SK-N-SH (cell line): ENCODE measurements at regions not wholly inside any gene's neighbourhood (a gene's known extent, or its start where the extent isn't known, plus 50 kb on each side); places are given as distances from the start of the nearest gene placed in this dataset.
A peak's percentile ranks its signal among the peaks of the same experiment; 100 is the strongest.

ENCODE experiments used
- CTCF ChIA-PET: fragments of 300-600, 350-600 bp; formaldehyde crosslinking; extraction: SDS; loops from one replicate; lab custom pipeline; 2021; lab: Yijun Ruan, JAX
- POLR2A ChIA-PET: fragments of 350-600 bp; sonication (Branson Sonifier 250); formaldehyde crosslinking; extraction: SDS; loops from one replicate; lab custom pipeline; 2020; ENCODE audit warnings: antibody characterized with exemption, inconsistent platforms; lab: Yijun Ruan, JAX
- DNase-seq: peaks from one replicate; pipeline ENCODE4 v3.0.0; 2012
- H2AFZ ChIP-seq: fragments of 200-600 bp; sonication (generic); 2 replicates; pipeline ENCODE4 v1.8.1; 2016; ENCODE audit warnings: antibody characterized with exemption, mild to moderate bottlenecking, low read depth
- H3F3A ChIP-seq: fragments of 200-600 bp; sonication (generic); replicated peaks from 2 replicates; pipeline ENCODE3; 2016; ENCODE audit warnings: antibody characterized with exemption, mild to moderate bottlenecking; ENCODE audit not compliant: insufficient read depth
- H3K27ac ChIP-seq, 2 experiments: fragments of 200-500 bp in 1 of 2; fragments of 200-600 bp in 1 of 2; sonication (Bioruptor generic) in 1 of 2; sonication (generic), shearing (Covaris generic) in 1 of 2; 2 replicates each; pipeline versions ENCODE4 v1.5.1 to v1.6.1; 2014 to 2016; ENCODE audit warnings: low read depth in 2 of 2, inconsistent platforms in 1 of 2, low read length in 1 of 2, mild to moderate bottlenecking in 1 of 2, mixed read lengths in 1 of 2
- H3K27me3 ChIP-seq: fragments of 200-600 bp; sonication (generic), shearing (Covaris generic); 2 replicates; pipeline ENCODE4 v1.6.1; 2016; ENCODE audit warnings: mixed run types; ENCODE audit not compliant: insufficient read depth
- H3K36me3 ChIP-seq, 2 experiments: fragments of 200-500 bp in 1 of 2; fragments of 200-600 bp in 1 of 2; sonication (Bioruptor generic) in 1 of 2; sonication (generic) in 1 of 2; replicated peaks in 1 of 2; 2 replicates each; pipeline versions ENCODE3 to v1.5.1; 2014 to 2016; ENCODE audit warnings: low read length in 1 of 2, mild to moderate bottlenecking in 1 of 2; ENCODE audit not compliant: insufficient read depth in 2 of 2, control insufficient read depth in 1 of 2
- H3K4me1 ChIP-seq, 2 experiments: fragments of 200-500 bp in 1 of 2; fragments of 200-600 bp in 1 of 2; sonication (Bioruptor generic) in 1 of 2; sonication (generic), shearing (Covaris generic) in 1 of 2; 2 replicates each; pipeline versions ENCODE4 v1.5.1 to v1.6.1; 2014 to 2016; ENCODE audit warnings: low read depth in 1 of 2, low read length in 1 of 2, mixed run types in 1 of 2; ENCODE audit not compliant: insufficient read depth in 2 of 2, control insufficient read depth in 1 of 2
- H3K4me2 ChIP-seq: fragments of 200-600 bp; sonication (generic), shearing (Covaris generic); 2 replicates; pipeline ENCODE4 v1.6.1; 2017; ENCODE audit warnings: mixed run types
- H3K4me3 ChIP-seq, 2 experiments: fragments of 200-500 bp in 1 of 2; fragments of 200-600 bp in 1 of 2; sonication (Bioruptor generic) in 1 of 2; sonication (generic), shearing (Covaris generic) in 1 of 2; 2 replicates each; pipeline versions ENCODE4 v1.5.1 to v1.8.1; 2014 to 2016; ENCODE audit warnings: low read depth in 2 of 2, inconsistent platforms in 1 of 2, low read length in 1 of 2, mild to moderate bottlenecking in 1 of 2, mixed read lengths in 1 of 2, moderate library complexity in 1 of 2
- H3K79me2 ChIP-seq: fragments of 200-600 bp; sonication (generic); 2 replicates; pipeline ENCODE4 v1.8.1; 2017; ENCODE audit warnings: mild to moderate bottlenecking; ENCODE audit not compliant: insufficient read depth
- H3K9ac ChIP-seq: fragments of 200-600 bp; sonication (generic); 2 replicates; pipeline ENCODE4 v1.6.1; 2017; ENCODE audit warnings: mixed run types
- H3K9me2 ChIP-seq: fragments of 200-600 bp; sonication (generic); 2 replicates; pipeline ENCODE4 v1.6.1; 2017; ENCODE audit warnings: mixed run types
- H3K9me3 ChIP-seq: fragments of 200-600 bp; sonication (generic); 2 replicates; pipeline ENCODE4 v1.6.1; 2017; ENCODE audit warnings: mixed run types, mild to moderate bottlenecking, moderate library complexity
- H4K20me1 ChIP-seq: fragments of 200-600 bp; sonication (generic); 2 replicates; pipeline ENCODE4 v1.6.1; 2017; ENCODE audit warnings: mild to moderate bottlenecking, mixed run types; ENCODE audit not compliant: insufficient read depth
- EP300 ChIP-seq, 2 experiments: IDR thresholded peaks; 2 replicates each; pipeline versions ENCODE4 v1.4.0 to v1.6.1; 2012; ENCODE audit warnings: borderline replicate concordance in 1 of 2, low read depth in 1 of 2, low read length in 1 of 2
- GATA2 ChIP-seq: sonication (generic); formaldehyde crosslinking; IDR thresholded peaks from 2 replicates; pipeline ENCODE4 v1.5.0; 2020; ENCODE audit warnings: mild to moderate bottlenecking, missing genetic modification reagents
- JUND ChIP-seq: IDR thresholded peaks from 2 replicates; pipeline ENCODE4 v1.4.0; 2012
- MAX ChIP-seq: IDR thresholded peaks from 2 replicates; pipeline ENCODE4 v1.4.0; 2012; ENCODE audit warnings: low read depth
- MXI1 ChIP-seq: IDR thresholded peaks from 2 replicates; pipeline ENCODE4 v1.6.1; 2012; ENCODE audit warnings: mild to moderate bottlenecking, low read depth, low read length, improper control_type of control experiment
- PBX3 ChIP-seq: IDR thresholded peaks from 2 replicates; pipeline ENCODE4; 2012
- RAD21 ChIP-seq: IDR thresholded peaks from 2 replicates; pipeline ENCODE4 v1.6.1; 2012; ENCODE audit warnings: mild to moderate bottlenecking, low read length
- REST ChIP-seq: IDR thresholded peaks from 2 replicates; pipeline ENCODE4 v1.6.1; 2012; ENCODE audit warnings: mild to moderate bottlenecking, low read depth, low read length, moderate library complexity
- RFX5 ChIP-seq: IDR thresholded peaks from 2 replicates; pipeline ENCODE4 v1.6.1; 2012; ENCODE audit warnings: mild to moderate bottlenecking, improper control_type of control experiment, low read length
- WGBS: methylation state at CpG from one replicate; pipeline ENCODE4 v1.1.6; 2017; ENCODE audit warnings: low lambda C conversion rate; 5-methylcytosine and 5-hydroxymethylcytosine counted together
- TF ChIP-seq, protein P1 (sequence below): fragments of 200-600 bp; sonication (generic); IDR thresholded peaks from 2 replicates; pipeline ENCODE4 v1.6.1; 2017; ENCODE audit warnings: antibody characterized with exemption, mild to moderate bottlenecking, moderate library complexity

GRCh38 chr13:82976499-82976898, 905.8 kb downstream of the SLITRK1 start:
- no peak for DNase-seq
- H3K9me3 ChIP-seq = no peaks in the 10 kb centered on the region
- no peak for TF ChIP-seq GATA2 (CRISPR knock-in tag)
- TF ChIP-seq, protein P1, sequence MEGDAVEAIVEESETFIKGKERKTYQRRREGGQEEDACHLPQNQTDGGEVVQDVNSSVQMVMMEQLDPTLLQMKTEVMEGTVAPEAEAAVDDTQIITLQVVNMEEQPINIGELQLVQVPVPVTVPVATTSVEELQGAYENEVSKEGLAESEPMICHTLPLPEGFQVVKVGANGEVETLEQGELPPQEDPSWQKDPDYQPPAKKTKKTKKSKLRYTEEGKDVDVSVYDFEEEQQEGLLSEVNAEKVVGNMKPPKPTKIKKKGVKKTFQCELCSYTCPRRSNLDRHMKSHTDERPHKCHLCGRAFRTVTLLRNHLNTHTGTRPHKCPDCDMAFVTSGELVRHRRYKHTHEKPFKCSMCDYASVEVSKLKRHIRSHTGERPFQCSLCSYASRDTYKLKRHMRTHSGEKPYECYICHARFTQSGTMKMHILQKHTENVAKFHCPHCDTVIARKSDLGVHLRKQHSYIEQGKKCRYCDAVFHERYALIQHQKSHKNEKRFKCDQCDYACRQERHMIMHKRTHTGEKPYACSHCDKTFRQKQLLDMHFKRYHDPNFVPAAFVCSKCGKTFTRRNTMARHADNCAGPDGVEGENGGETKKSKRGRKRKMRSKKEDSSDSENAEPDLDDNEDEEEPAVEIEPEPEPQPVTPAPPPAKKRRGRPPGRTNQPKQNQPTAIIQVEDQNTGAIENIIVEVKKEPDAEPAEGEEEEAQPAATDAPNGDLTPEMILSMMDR = peak; percentile 12; the same call in 1 of the 2 replicates
- H3K9me2 ChIP-seq = no peaks in the 10 kb centered on the region
- POLR2A ChIA-PET = no interaction called here
- no peak overlapping the region for H2AFZ ChIP-seq
- H3K79me2 ChIP-seq = no peaks in the 10 kb centered on the region
- H3K4me1 ChIP-seq = no peaks in the 10 kb centered on the region
- no peaks in the 10 kb centered on the region for H3K36me3 ChIP-seq
- H3F3A ChIP-seq = no peaks in the 10 kb centered on the region
- H3K4me2 ChIP-seq = no peak overlapping the region
- no peaks in the 10 kb centered on the region for H4K20me1 ChIP-seq
- no peak overlapping the region for H3K9ac ChIP-seq
- H3K4me3 ChIP-seq = no peak overlapping the region
- no peak overlapping the region for H3K27ac ChIP-seq
- no peaks in the 10 kb centered on the region for H3K27me3 ChIP-seq
- CTCF ChIA-PET = no interaction called here

GRCh38 chr13:82963226-82964099, 918.8 kb downstream of the SLITRK1 start:
- H4K20me1 ChIP-seq = no peaks in the 10 kb centered on the region
- H3K79me2 ChIP-seq = no peaks in the 10 kb centered on the region
- H2AFZ ChIP-seq = no peak overlapping the region
- H3K36me3 ChIP-seq = no peaks in the 10 kb centered on the region
- ChIA-PET POLR2A (no interaction called here), CTCF (no interaction called here)
- no peaks in the 10 kb centered on the region for H3F3A ChIP-seq
- no peak overlapping the region for H3K4me3 ChIP-seq
- H3K27ac ChIP-seq = no peak overlapping the region
- H3K9me2 ChIP-seq = no peaks in the 10 kb centered on the region
- TF ChIP-seq RFX5 (no peak), JUND (no peak), RAD21 (no peak), MAX (no peak), EP300 (IDR thresholded peaks at IDR 0.05; ENCODE audit: borderline replicate concordance in 1 of 2, low read depth in 1 of 2, low read length in 1 of 2) (no peak), MXI1 (no peak), PBX3 (no peak), REST (no peak)
- no peaks in the 10 kb centered on the region for H3K27me3 ChIP-seq
- H3K9me3 ChIP-seq = no peaks in the 10 kb centered on the region
- no peak overlapping the region for H3K4me2 ChIP-seq
- WGBS = 18% methylated on average over 7 of the region's 7 CpGs
- H3K4me1 ChIP-seq = no peaks in the 10 kb centered on the region; a peak in 1 of 4 replicates
- no peak for DNase-seq
- H3K9ac ChIP-seq = no peak overlapping the region
